Adrenal gland (tissue), 5 donors: ENCODE measurements at regions not wholly inside any gene's neighbourhood (a gene's known extent, or its start where the extent isn't known, plus 50 kb on each side); places are given as distances from the start of the nearest gene placed in this dataset.

ENCODE experiments used
- CTCF ChIP-seq, 6 experiments: fragments of 450-650 bp in 4 of 6; fragments of 200-600 bp in 2 of 6; sonication (generic) in 1 of 6; IDR thresholded peaks; 1 replicate in 5 of 6; 2 replicates in 1 of 6; pipeline versions ENCODE4 v1.5.1 to v1.8.0; 2016 to 2021; ENCODE audit warnings: antibody characterized with exemption in 6 of 6, mild to moderate bottlenecking in 2 of 6, moderate library complexity in 1 of 6
- POLR2A ChIP-seq, 2 donors: fragments of 450-650 bp; IDR thresholded peaks; one replicate each; pipeline ENCODE4 v1.6.1; 2017; ENCODE audit warnings: antibody characterized with exemption in 2 of 2, mild to moderate bottlenecking in 2 of 2, moderate library complexity in 1 of 2
- donor health status: DM: no; HTN: no; CAD: no.

GRCh38 chr3:25863416-25863959 is 73.6 kb downstream of the OXSM start:
- no peak for TF ChIP-seq POLR2A (IDR thresholded peaks at IDR 0.05)
- TF ChIP-seq CTCF (IDR thresholded peaks at IDR 0.05): no peak
